ENCODE measurements at regions not wholly inside any gene's neighbourhood (a gene's known extent, or its start where the extent isn't known, plus 50 kb on each side); places are given as distances from the start of the nearest gene placed in this dataset.
"Not testable (repeated sequence)": the region's sequence is repeated elsewhere in the genome, so short reads cannot be mapped to it uniquely, and the experiment has no call there.

DNA sequence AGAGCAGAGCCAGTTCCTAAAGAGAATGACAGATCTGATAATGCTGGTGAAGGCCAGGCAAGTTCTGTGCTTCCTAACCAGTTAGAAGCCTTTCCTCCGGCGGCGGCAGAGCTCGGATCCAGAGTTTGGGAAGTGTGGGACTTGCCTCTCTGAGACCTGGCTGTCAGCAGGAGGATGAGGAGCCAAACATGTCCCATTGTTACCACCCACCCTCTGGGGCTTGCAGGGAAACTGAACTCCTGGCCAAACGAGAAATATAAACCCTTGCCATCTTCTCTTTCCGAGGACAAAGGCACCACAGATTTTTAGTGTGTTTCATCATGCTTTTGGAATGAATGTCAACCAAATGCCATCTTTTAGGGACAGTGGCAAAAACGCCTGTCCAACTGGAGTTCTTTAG lies 80.2 kb upstream of the SMURF2 start (continued):
- TF ChIP-seq POLR2AphosphoS5 (IDR thresholded peaks at IDR 0.05; ENCODE audit: low read depth, low read length) (no peak), ELF1 (IDR thresholded peaks at IDR 0.05; ENCODE audit: borderline replicate concordance, low read depth) (no peak)
- TF ChIP-seq, protein P1, sequence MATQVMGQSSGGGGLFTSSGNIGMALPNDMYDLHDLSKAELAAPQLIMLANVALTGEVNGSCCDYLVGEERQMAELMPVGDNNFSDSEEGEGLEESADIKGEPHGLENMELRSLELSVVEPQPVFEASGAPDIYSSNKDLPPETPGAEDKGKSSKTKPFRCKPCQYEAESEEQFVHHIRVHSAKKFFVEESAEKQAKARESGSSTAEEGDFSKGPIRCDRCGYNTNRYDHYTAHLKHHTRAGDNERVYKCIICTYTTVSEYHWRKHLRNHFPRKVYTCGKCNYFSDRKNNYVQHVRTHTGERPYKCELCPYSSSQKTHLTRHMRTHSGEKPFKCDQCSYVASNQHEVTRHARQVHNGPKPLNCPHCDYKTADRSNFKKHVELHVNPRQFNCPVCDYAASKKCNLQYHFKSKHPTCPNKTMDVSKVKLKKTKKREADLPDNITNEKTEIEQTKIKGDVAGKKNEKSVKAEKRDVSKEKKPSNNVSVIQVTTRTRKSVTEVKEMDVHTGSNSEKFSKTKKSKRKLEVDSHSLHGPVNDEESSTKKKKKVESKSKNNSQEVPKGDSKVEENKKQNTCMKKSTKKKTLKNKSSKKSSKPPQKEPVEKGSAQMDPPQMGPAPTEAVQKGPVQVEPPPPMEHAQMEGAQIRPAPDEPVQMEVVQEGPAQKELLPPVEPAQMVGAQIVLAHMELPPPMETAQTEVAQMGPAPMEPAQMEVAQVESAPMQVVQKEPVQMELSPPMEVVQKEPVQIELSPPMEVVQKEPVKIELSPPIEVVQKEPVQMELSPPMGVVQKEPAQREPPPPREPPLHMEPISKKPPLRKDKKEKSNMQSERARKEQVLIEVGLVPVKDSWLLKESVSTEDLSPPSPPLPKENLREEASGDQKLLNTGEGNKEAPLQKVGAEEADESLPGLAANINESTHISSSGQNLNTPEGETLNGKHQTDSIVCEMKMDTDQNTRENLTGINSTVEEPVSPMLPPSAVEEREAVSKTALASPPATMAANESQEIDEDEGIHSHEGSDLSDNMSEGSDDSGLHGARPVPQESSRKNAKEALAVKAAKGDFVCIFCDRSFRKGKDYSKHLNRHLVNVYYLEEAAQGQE (IDR thresholded peaks at IDR 0.05; ENCODE audit: low read depth), result no peak

DNA sequence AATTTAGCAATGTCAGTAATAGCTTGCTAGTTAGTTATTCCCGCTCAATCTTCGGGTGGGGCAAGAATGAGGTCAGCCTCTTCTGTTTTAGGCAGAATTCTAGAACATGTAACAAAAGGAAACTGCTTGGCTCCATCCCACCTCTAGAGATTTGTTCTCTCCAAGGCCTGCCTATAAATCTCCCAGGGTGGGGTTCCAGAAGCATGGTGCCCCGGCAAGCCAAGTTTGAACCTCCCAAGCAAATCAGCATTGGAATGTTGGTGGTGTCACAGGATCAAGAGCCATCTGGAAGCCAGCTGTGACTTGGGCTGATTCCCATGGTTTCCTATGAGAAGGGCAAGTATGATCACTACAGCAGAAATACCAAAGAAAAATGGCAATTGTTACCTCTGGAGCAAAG lies 79.8 kb upstream of the SMURF2 start:
- H3K27me3 ChIP-seq (ENCODE audit: insufficient read depth, low read length); H3K9ac ChIP-seq (ENCODE audit: low read length); ATAC-seq; RAD21 ChIA-PET (ENCODE audit: low non-redundant PET in 1 of 2, low total read pairs in 2 of 2, uncharacterized antibody in 2 of 2, unreplicated experiment in 2 of 2); intact Hi-C loops (cut with micrococcal nuclease); H3K4me3 ChIP-seq (replicated peaks in 1 of 2; ENCODE audit: low read depth in 1 of 2, low read length in 2 of 2); H3K4me2 ChIP-seq (ENCODE audit: low read length); BruUV-seq (replicated peaks); DNase-seq (ENCODE audit: low read depth, low spot score); H3K9me3 ChIP-seq (ENCODE audit: control insufficient read depth in 1 of 2, insufficient read depth in 1 of 2, low read depth in 1 of 2, low read length in 2 of 2); H3K27ac ChIP-seq (ENCODE audit: low read depth, low read length); H3K79me2 ChIP-seq (ENCODE audit: insufficient read depth, low read length); CTCF ChIA-PET; H3K9me2 ChIP-seq (ENCODE audit: insufficient read depth); H2AFZ ChIP-seq (ENCODE audit: low read depth, low read length, poor library complexity, severe bottlenecking); H3K36me3 ChIP-seq (ENCODE audit: control insufficient read depth in 1 of 2, insufficient read depth in 2 of 2, low read length in 2 of 2); H4K20me1 ChIP-seq (ENCODE audit: insufficient read depth); POLR2A ChIA-PET: not testable (repeated sequence)
- peaks cover 8 to 24% of the 10 kb centered on the region in 2 experiments; a peak in 3 of 4 replicates for H3K4me1 ChIP-seq (ENCODE audit: control insufficient read depth in 1 of 2, insufficient read depth in 2 of 2, low read length in 2 of 2)

All from HCT116 (cell line).